ENCODE measurements at regions not wholly inside any gene's neighbourhood (a gene's known extent, or its start where the extent isn't known, plus 50 kb on each side); places are given as distances from the start of the nearest gene placed in this dataset.

DNA sequence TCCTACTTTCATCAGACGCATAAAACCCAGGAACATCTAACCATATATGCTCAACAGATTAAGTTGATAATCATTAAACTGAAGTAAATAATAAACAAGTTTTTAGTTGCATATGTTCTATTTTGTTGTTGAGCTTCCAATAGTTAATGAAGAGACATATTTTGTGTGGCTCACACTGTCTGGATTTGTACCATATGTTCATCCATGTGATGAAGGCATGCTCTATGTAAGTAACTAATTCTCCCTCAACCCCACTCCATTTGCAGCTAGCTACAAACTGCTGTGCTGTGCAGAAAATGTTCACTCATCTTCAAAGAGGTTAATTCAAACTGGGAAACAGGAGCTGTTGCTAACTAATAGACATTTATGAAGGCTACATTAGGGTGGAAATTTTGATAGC lies 589.7 kb upstream of the LRRC4C start:
- no peaks in the 10 kb centered on the region for H3K9me3 ChIP-seq (ENCODE audit: low read length)
- no peaks in the 10 kb centered on the region for H4K20me1 ChIP-seq (ENCODE audit: insufficient read depth)
- TF ChIP-seq SMC3 (conservative IDR thresholded peaks at IDR 0.05; ENCODE audit: poor library complexity) (no peak), MXI1 (conservative IDR thresholded peaks at IDR 0.05; ENCODE audit: poor library complexity, severe bottlenecking) (no peak), RAD21 (conservative IDR thresholded peaks at IDR 0.05) (no peak), POLR2AphosphoS5 (IDR thresholded peaks at IDR 0.05) (no peak), TAF1 (IDR thresholded peaks at IDR 0.05; ENCODE audit: low read depth) (no peak), EP300 (conservative IDR thresholded peaks at IDR 0.05; ENCODE audit: poor library complexity, severe bottlenecking) (no peak), EZH2 (IDR thresholded peaks at IDR 0.05; ENCODE audit: borderline replicate concordance, insufficient read depth, low read length, poor library complexity, severe bottlenecking) (no peak)
- TF ChIP-seq, protein P1, sequence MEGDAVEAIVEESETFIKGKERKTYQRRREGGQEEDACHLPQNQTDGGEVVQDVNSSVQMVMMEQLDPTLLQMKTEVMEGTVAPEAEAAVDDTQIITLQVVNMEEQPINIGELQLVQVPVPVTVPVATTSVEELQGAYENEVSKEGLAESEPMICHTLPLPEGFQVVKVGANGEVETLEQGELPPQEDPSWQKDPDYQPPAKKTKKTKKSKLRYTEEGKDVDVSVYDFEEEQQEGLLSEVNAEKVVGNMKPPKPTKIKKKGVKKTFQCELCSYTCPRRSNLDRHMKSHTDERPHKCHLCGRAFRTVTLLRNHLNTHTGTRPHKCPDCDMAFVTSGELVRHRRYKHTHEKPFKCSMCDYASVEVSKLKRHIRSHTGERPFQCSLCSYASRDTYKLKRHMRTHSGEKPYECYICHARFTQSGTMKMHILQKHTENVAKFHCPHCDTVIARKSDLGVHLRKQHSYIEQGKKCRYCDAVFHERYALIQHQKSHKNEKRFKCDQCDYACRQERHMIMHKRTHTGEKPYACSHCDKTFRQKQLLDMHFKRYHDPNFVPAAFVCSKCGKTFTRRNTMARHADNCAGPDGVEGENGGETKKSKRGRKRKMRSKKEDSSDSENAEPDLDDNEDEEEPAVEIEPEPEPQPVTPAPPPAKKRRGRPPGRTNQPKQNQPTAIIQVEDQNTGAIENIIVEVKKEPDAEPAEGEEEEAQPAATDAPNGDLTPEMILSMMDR (IDR thresholded peaks at IDR 0.05; ENCODE audit: poor library complexity, severe bottlenecking), result no peak
- TF ChIP-seq, protein P2, sequence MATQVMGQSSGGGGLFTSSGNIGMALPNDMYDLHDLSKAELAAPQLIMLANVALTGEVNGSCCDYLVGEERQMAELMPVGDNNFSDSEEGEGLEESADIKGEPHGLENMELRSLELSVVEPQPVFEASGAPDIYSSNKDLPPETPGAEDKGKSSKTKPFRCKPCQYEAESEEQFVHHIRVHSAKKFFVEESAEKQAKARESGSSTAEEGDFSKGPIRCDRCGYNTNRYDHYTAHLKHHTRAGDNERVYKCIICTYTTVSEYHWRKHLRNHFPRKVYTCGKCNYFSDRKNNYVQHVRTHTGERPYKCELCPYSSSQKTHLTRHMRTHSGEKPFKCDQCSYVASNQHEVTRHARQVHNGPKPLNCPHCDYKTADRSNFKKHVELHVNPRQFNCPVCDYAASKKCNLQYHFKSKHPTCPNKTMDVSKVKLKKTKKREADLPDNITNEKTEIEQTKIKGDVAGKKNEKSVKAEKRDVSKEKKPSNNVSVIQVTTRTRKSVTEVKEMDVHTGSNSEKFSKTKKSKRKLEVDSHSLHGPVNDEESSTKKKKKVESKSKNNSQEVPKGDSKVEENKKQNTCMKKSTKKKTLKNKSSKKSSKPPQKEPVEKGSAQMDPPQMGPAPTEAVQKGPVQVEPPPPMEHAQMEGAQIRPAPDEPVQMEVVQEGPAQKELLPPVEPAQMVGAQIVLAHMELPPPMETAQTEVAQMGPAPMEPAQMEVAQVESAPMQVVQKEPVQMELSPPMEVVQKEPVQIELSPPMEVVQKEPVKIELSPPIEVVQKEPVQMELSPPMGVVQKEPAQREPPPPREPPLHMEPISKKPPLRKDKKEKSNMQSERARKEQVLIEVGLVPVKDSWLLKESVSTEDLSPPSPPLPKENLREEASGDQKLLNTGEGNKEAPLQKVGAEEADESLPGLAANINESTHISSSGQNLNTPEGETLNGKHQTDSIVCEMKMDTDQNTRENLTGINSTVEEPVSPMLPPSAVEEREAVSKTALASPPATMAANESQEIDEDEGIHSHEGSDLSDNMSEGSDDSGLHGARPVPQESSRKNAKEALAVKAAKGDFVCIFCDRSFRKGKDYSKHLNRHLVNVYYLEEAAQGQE (IDR thresholded peaks at IDR 0.05; ENCODE audit: borderline replicate concordance), result no peak
- no peaks in the 10 kb centered on the region for H3K27me3 ChIP-seq (ENCODE audit: insufficient read depth, low read depth, low read length)
- no peak overlapping the region for H2AFZ ChIP-seq (ENCODE audit: low read depth, low read length)
- H3K4me3 ChIP-seq (ENCODE audit: low read length), result no peak overlapping the region
- H3K27ac ChIP-seq (ENCODE audit: low read length), result no peak overlapping the region
- no peaks in the 10 kb centered on the region for H3K36me3 ChIP-seq (ENCODE audit: insufficient read depth, low read length)
- H3K4me2 ChIP-seq (ENCODE audit: low read length), result no peak overlapping the region
- no peaks in the 10 kb centered on the region for H3F3A ChIP-seq (ENCODE audit: insufficient read depth, low read length, poor library complexity, severe bottlenecking)
- no peaks in the 10 kb centered on the region for H3K79me2 ChIP-seq (replicated peaks; ENCODE audit: insufficient read depth, low read length)
- H3K9ac ChIP-seq (ENCODE audit: low read length), result no peak overlapping the region
- no peaks in the 10 kb centered on the region for H3K9me2 ChIP-seq (ENCODE audit: insufficient read depth, low read length)

GRCh38 chr11:42049650-42050049 lies 590.2 kb upstream of the LRRC4C start:
- Histone ChIP-seq H3K79me2 (replicated peaks; ENCODE audit: insufficient read depth, low read length) (no peaks in the 10 kb centered on the region), H3F3A (ENCODE audit: insufficient read depth, low read length, poor library complexity, severe bottlenecking) (no peaks in the 10 kb centered on the region), H3K36me3 (ENCODE audit: insufficient read depth, low read length) (no peaks in the 10 kb centered on the region), H3K4me2 (ENCODE audit: low read length) (no peak overlapping the region), H3K9ac (ENCODE audit: low read length) (no peak overlapping the region), H3K4me3 (ENCODE audit: low read length) (no peak overlapping the region), H3K27me3 (ENCODE audit: insufficient read depth, low read depth, low read length) (no peaks in the 10 kb centered on the region), H3K27ac (ENCODE audit: low read length) (no peak overlapping the region), H4K20me1 (ENCODE audit: insufficient read depth) (no peaks in the 10 kb centered on the region), H3K9me2 (ENCODE audit: insufficient read depth, low read length) (no peaks in the 10 kb centered on the region), H2AFZ (ENCODE audit: low read depth, low read length) (no peak overlapping the region), H3K9me3 (ENCODE audit: low read length) (no peaks in the 10 kb centered on the region)
- TF ChIP-seq TAF1 (IDR thresholded peaks at IDR 0.05; ENCODE audit: low read depth) (no peak), POLR2AphosphoS5 (IDR thresholded peaks at IDR 0.05) (no peak), SMC3 (conservative IDR thresholded peaks at IDR 0.05; ENCODE audit: poor library complexity) (no peak)
- TF ChIP-seq, protein P1 (IDR thresholded peaks at IDR 0.05; ENCODE audit: poor library complexity, severe bottlenecking), result no peak
